GM12878 (cell line): ENCODE measurements at regions not wholly inside any gene's neighbourhood (a gene's known extent, or its start where the extent isn't known, plus 50 kb on each side); places are given as distances from the start of the nearest gene placed in this dataset.
"Not testable (repeated sequence)": the region's sequence is repeated elsewhere in the genome, so short reads cannot be mapped to it uniquely, and the experiment has no call there.

Source experiments
- ATAC-seq: fragments of 200-7000 bp; cut with Tn5 transposase; 3 replicates; pipeline ENCODE4 v1.9.1; 2020; ENCODE audit warnings: mild to moderate bottlenecking, moderate library complexity
- BruUV-seq: library from RNA; stranded (reverse); fragments of 400-500 nt; replicated peaks from 2 replicates; lab custom pipeline; 2021; lab: Mats Ljungman, UMichigan
- CTCF ChIA-PET: fragments of 300-600 bp; sonication (Branson Sonifier 250); formaldehyde crosslinking; extraction: SDS; loops from one replicate; lab custom pipeline; 2021; ENCODE audit warnings: inconsistent platforms; lab: Yijun Ruan, JAX
- POLR2A ChIA-PET: fragments of 350-600 bp; formaldehyde crosslinking; extraction: SDS; loops from one replicate; lab custom pipeline; 2021; ENCODE audit warnings: inconsistent platforms; lab: Charles Lee
- RAD21 ChIA-PET: fragments of 300-600 bp; sonication (Branson Sonifier 250); formaldehyde crosslinking; loops from one replicate; lab custom pipeline; 2023; ENCODE audit warnings: antibody characterized with exemption; ENCODE audit not compliant: unreplicated experiment; lab: Charles Lee
- SMC1A ChIA-PET: fragments of 300-600 bp; sonication (Branson Sonifier 250); formaldehyde crosslinking; loops from one replicate; lab custom pipeline; 2023; ENCODE audit not compliant: unreplicated experiment, uncharacterized antibody; lab: Charles Lee
- DNase-seq: peaks from one replicate; pipeline ENCODE4 v3.0.0-alpha.2; 2011; ENCODE audit warnings: low read depth, low spot score
- FAIRE-seq: peaks from 3 replicates; lab custom pipeline; 2011; peaks lifted over from hg19 to GRCh38; lab: Jason Lieb, UNC
- H2AFZ ChIP-seq: 2 replicates; pipeline ENCODE4 v1.6.0; 2011; ENCODE audit warnings: low read depth, low read length, control low read depth; ENCODE audit not compliant: control insufficient read depth
- H3K27ac ChIP-seq: 2 replicates; pipeline ENCODE4 v1.5.1; 2011; ENCODE audit warnings: control low read depth; ENCODE audit not compliant: control insufficient read depth, insufficient read depth
- H3K27me3 ChIP-seq, 2 experiments: replicated peaks in 1 of 2; 2 replicates each; pipeline versions ENCODE4 v1.6.0 to v1.6.1; 2011; ENCODE audit warnings: low read length in 1 of 2; ENCODE audit not compliant: control insufficient read depth in 2 of 2, insufficient read depth in 2 of 2
- H3K36me3 ChIP-seq, 2 experiments: 2 replicates each; pipeline ENCODE4 v1.5.1; 2011; ENCODE audit warnings: low read length in 1 of 2; ENCODE audit not compliant: control insufficient read depth in 2 of 2, insufficient read depth in 2 of 2
- H3K4me1 ChIP-seq: 2 replicates; pipeline ENCODE4 v1.6.1; 2011; ENCODE audit warnings: mild to moderate bottlenecking, low read length, moderate library complexity, mixed read lengths; ENCODE audit not compliant: control insufficient read depth, insufficient read depth
- H3K4me2 ChIP-seq: 2 replicates; pipeline ENCODE4 v1.6.0; 2011; ENCODE audit warnings: control low read depth; ENCODE audit not compliant: control insufficient read depth, insufficient read depth
- H3K4me3 ChIP-seq: fragments of 200-600 bp; sonication (generic); 2 replicates; pipeline ENCODE4 v1.5.1; 2016
- H3K79me2 ChIP-seq: 2 replicates; pipeline ENCODE4 v1.6.0; 2011; ENCODE audit warnings: low read length; ENCODE audit not compliant: control insufficient read depth, insufficient read depth
- H3K9ac ChIP-seq: 2 replicates; pipeline ENCODE4 v1.8.0; 2011; ENCODE audit warnings: low read length, control low read depth, mixed read lengths; ENCODE audit not compliant: control insufficient read depth, insufficient read depth
- H3K9me3 ChIP-seq: replicated peaks from 3 replicates; pipeline ENCODE4 v1.5.1; 2011; ENCODE audit warnings: mild to moderate bottlenecking, low read length; ENCODE audit not compliant: control insufficient read depth, insufficient read depth
- H4K20me1 ChIP-seq: 2 replicates; pipeline ENCODE4 v1.6.0; 2011; ENCODE audit not compliant: control insufficient read depth, insufficient read depth
- CBX3 ChIP-seq: fragments of 200-600 bp; sonication (generic); IDR thresholded peaks from 2 replicates; pipeline ENCODE4 v1.6.1; 2016; ENCODE audit warnings: low read depth, borderline replicate concordance
- CBX5 ChIP-seq: sonication (generic); IDR thresholded peaks from 2 replicates; pipeline ENCODE4 v1.6.1; 2016; ENCODE audit warnings: low read depth, moderate library complexity, mild to moderate bottlenecking, inconsistent platforms
- POLR2AphosphoS2 ChIP-seq: IDR thresholded peaks from 2 replicates; pipeline ENCODE4 v1.6.1; 2011; ENCODE audit warnings: low read depth, mild to moderate bottlenecking, low read length, improper control_type of control experiment, moderate library complexity
- SMAD5 ChIP-seq: IDR thresholded peaks from 2 replicates; pipeline ENCODE4 v1.6.1; 2016; ENCODE audit warnings: antibody characterized with exemption, low read depth
- WGBS: methylation state at CpG from one replicate; pipeline ENCODE4 v1.1.6; 2016; ENCODE audit warnings: low lambda C conversion rate; ENCODE audit not compliant: insufficient replicate concordance, insufficient coverage; ENCODE audit errors: missing lambda C conversion rate; 5-methylcytosine and 5-hydroxymethylcytosine counted together
- in situ Hi-C: fragments of 300-500 bp; cut with MboI; formaldehyde crosslinking; loops from 9 replicates; pipeline ENCODE4 v1.14.3; 2018; ENCODE audit warnings: mixed read lengths
- intact Hi-C: fragments of 100-400 bp; cut with micrococcal nuclease; formaldehyde crosslinking; loops from one replicate; pipeline ENCODE4 v1.14.2; 2022; ENCODE audit not compliant: unreplicated experiment
- TF ChIP-seq, protein P1 (sequence below): fragments of 150-350 bp; IDR thresholded peaks from 2 replicates; pipeline ENCODE4 v1.6.1; 2014; ENCODE audit warnings: mild to moderate bottlenecking, low read depth, low read length

DNA sequence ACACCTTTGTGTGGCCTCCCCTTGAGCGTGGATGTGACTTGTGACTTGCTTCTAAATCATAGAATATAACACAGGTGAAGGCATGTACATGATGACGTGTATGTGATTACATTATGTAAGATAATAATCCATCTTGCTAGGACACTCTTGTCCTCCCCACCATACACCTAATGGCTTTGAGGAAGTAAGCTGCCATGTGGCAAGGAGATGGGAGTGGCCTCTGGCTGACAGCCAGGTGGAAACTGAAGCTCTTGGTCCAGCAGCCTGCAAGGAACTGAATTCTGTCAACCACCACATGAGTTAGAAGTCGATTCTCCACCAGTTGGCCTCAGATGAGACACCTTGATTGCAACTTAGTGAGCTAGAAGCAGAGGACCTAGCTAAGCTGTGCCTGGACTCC, 67.4 kb upstream of the ELN start (continued):
- TF ChIP-seq SMAD5, result no peak
- TF ChIP-seq CBX3, result no peak
- TF ChIP-seq, all 136 proteins: peak for 0

DNA sequence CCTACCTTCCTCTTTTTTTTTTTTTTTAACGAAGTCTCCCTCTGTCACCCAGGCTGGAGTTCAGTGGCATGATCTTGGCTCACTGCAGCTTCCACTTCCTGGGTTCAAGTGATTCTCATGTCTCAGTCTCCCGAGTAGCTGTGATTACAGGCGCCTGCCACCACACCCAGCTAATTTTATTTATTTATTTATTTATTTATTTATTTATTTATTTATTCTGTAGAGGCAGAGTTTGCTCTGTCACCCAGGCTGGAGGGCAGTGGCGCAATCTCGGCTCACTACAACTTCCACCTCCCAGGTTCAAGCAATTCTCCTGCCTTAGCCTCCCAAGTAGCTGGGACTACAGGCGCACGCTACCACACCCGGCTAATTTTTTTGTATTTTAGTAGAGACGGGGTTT, 66.0 kb upstream of the ELN start:
- DNase-seq, POLR2A ChIA-PET, CTCF ChIA-PET, in situ Hi-C loops, H3K4me3 ChIP-seq, intact Hi-C loops, H3K4me2 ChIP-seq, H4K20me1 ChIP-seq, H3K9me3 ChIP-seq, SMC1A ChIA-PET, BruUV-seq, H2AFZ ChIP-seq, H3K79me2 ChIP-seq, ATAC-seq, H3K27me3 ChIP-seq, H3K4me1 ChIP-seq, H3K27ac ChIP-seq, H3K9ac ChIP-seq, FAIRE-seq, H3K36me3 ChIP-seq: not testable (repeated sequence)
- WGBS, result 67% methylated on average over 8 of the region's 9 CpGs
- RAD21 ChIA-PET, result interaction anchor here (2.0 kb wide), 1 partner anchor 17 kb away, joined by 8 read pairs; no protein-coding TSS in a partner anchor

DNA sequence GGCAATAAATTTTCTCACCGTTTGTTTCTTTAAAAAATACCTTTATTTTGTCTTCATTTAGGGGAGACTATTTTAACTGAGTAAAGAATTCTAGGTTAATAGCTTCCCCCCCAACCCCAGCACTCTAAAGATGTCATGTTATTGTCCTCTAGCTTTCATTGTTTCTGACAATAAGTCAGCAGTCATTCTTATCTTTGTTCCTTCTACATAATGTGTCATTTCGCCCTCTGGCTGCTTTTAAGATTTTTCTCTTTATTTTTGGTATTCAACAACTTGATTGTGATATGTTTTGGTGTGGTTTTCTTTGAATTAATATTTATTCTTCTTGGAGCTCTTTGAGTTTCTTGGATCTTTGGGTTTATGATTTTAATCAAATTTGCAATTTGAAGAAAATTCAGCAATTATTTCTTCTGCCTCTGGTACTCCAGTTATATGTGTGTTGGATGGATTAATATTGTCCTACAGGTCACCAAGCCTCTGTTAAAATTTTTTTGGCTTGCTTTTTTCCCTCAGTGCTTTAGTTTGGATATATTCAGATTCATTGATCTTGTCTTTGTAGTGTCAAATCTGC, 64.6 kb upstream of the ELN start:
- no peak overlapping the region for H2AFZ ChIP-seq
- WGBS, result 31% methylated on average over 2 of the region's 2 CpGs
- no peak overlapping the region for H3K27ac ChIP-seq
- no peak for ATAC-seq
- no peak overlapping the region for H3K4me2 ChIP-seq
- no peak for FAIRE-seq
- no peaks in the 10 kb centered on the region for H3K27me3 ChIP-seq
- TF ChIP-seq CBX5, result 0 out of 2 replicates have a peak, but pooled peaks have one; percentile 44
- TF ChIP-seq, protein P1, sequence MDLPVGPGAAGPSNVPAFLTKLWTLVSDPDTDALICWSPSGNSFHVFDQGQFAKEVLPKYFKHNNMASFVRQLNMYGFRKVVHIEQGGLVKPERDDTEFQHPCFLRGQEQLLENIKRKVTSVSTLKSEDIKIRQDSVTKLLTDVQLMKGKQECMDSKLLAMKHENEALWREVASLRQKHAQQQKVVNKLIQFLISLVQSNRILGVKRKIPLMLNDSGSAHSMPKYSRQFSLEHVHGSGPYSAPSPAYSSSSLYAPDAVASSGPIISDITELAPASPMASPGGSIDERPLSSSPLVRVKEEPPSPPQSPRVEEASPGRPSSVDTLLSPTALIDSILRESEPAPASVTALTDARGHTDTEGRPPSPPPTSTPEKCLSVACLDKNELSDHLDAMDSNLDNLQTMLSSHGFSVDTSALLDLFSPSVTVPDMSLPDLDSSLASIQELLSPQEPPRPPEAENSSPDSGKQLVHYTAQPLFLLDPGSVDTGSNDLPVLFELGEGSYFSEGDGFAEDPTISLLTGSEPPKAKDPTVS, result no peak
- TF ChIP-seq POLR2AphosphoS2, result no peak
- ChIA-PET CTCF (interaction anchor here (1.3 to 1.5 kb wide), 2 partner anchors 12 to 16 kb away, joined by 3 to 7 read pairs; no protein-coding TSS in a partner anchor), SMC1A (interaction anchor here (0.6 kb wide), 1 partner anchor 65 kb away, joined by 4 read pairs; no protein-coding TSS in a partner anchor), RAD21 (no interaction called here), POLR2A (no interaction called here)
- H3K36me3 ChIP-seq, result no peaks in the 10 kb centered on the region
- H3K4me3 ChIP-seq, result no peak overlapping the region
- intact Hi-C loops (no loop called here), in situ Hi-C loops (no loop called here)
- no peaks in the 10 kb centered on the region for H3K4me1 ChIP-seq
- H4K20me1 ChIP-seq, result no peaks in the 10 kb centered on the region
- H3K9me3 ChIP-seq, result no peaks in the 10 kb centered on the region; the same call in 1 of the 3 replicates
- H3K9ac ChIP-seq, result no peak overlapping the region
- BruUV-seq, result no TSS peak
- no peaks in the 10 kb centered on the region for H3K79me2 ChIP-seq
- no peak for DNase-seq
